ENCODE measurements at regions not wholly inside any gene's neighbourhood (a gene's known extent, or its start where the extent isn't known, plus 50 kb on each side); places are given as distances from the start of the nearest gene placed in this dataset.

- Histone ChIP-seq H3K27ac (ENCODE audit: low read depth, low read length) (no peak overlapping the region), H3K27me3 (ENCODE audit: insufficient read depth, low read length) (no peaks in the 10 kb centered on the region), H3K36me3 (ENCODE audit: insufficient read depth, low read length) (no peaks in the 10 kb centered on the region), H3K4me2 (ENCODE audit: low read length) (peak overlapping the region; percentile 24), H2AFZ (ENCODE audit: low read depth, low read length) (peak overlapping the region; percentile 30), H3K4me1 (ENCODE audit: insufficient read depth, low read length) (peaks cover 21% of the 10 kb centered on the region), H4K20me1 (ENCODE audit: insufficient read depth, low read length) (no peaks in the 10 kb centered on the region), H3K4me3 (ENCODE audit: insufficient read depth, low read depth, low read length) (no peak overlapping the region), H3K9me3 (ENCODE audit: insufficient read depth, low read depth, low read length) (no peaks in the 10 kb centered on the region), H3K79me2 (ENCODE audit: insufficient read depth, low read length) (no peaks in the 10 kb centered on the region), H3K9ac (ENCODE audit: low read length) (peak overlapping the region; percentile 27)
- Mint-ChIP-seq H3K4me1 (ENCODE audit: low read depth, unreplicated experiment) (peaks cover 2% of the 10 kb centered on the region), H3K4me3 (ENCODE audit: unreplicated experiment) (no peak overlapping the region), H3K27me3 (ENCODE audit: low read depth, unreplicated experiment) (peaks cover 5% of the 10 kb centered on the region), H3K27ac (ENCODE audit: unreplicated experiment) (peak overlapping the region; percentile 47), H3K36me3 (ENCODE audit: low read depth, unreplicated experiment) (no peaks in the 10 kb centered on the region), H3K9me3 (ENCODE audit: unreplicated experiment) (no peaks in the 10 kb centered on the region)
- no peak for TF ChIP-seq CTCF (IDR thresholded peaks at IDR 0.05; ENCODE audit: insufficient read depth, low read depth, low read length)
- no peak for TF ChIP-seq EZH2 (IDR thresholded peaks at IDR 0.05; ENCODE audit: insufficient read depth, low read length)
- no peak for DNase-seq (ENCODE audit: low read depth)
- FAIRE-seq, result peak; percentile 9
Measured at GRCh38 chr10:31754803-31755624, 173.6 kb downstream of the ARHGAP12 start.

- H2AFZ ChIP-seq (ENCODE audit: low read depth, low read length), result no peak overlapping the region
- no peaks in the 10 kb centered on the region for H3K79me2 ChIP-seq (ENCODE audit: insufficient read depth, low read length)
- H3K36me3 ChIP-seq (ENCODE audit: insufficient read depth, low read length), result no peaks in the 10 kb centered on the region
- H3K9ac ChIP-seq (ENCODE audit: low read length), result no peak overlapping the region
- H3K4me2 ChIP-seq (ENCODE audit: low read length), result no peak overlapping the region
- no peaks in the 10 kb centered on the region for H3K9me3 ChIP-seq (ENCODE audit: insufficient read depth, low read depth, low read length)
- FAIRE-seq (no peak), DNase-seq (ENCODE audit: low read depth) (no peak)
- H4K20me1 ChIP-seq (ENCODE audit: insufficient read depth, low read length), result no peaks in the 10 kb centered on the region
- Mint-ChIP-seq H3K4me1 (ENCODE audit: low read depth, unreplicated experiment) (peaks cover 2% of the 10 kb centered on the region), H3K27me3 (ENCODE audit: low read depth, unreplicated experiment) (peaks cover 5% of the 10 kb centered on the region), H3K27ac (ENCODE audit: unreplicated experiment) (no peak overlapping the region), H3K4me3 (ENCODE audit: unreplicated experiment) (no peak overlapping the region), H3K9me3 (ENCODE audit: unreplicated experiment) (no peaks in the 10 kb centered on the region), H3K36me3 (ENCODE audit: low read depth, unreplicated experiment) (no peaks in the 10 kb centered on the region)
- no peak overlapping the region for H3K27ac ChIP-seq (ENCODE audit: low read depth, low read length)
- TF ChIP-seq EZH2 (IDR thresholded peaks at IDR 0.05; ENCODE audit: insufficient read depth, low read length), result no peak
- no peak for TF ChIP-seq CTCF (IDR thresholded peaks at IDR 0.05; ENCODE audit: insufficient read depth, low read depth, low read length)
- H3K4me3 ChIP-seq (ENCODE audit: insufficient read depth, low read depth, low read length), result no peak overlapping the region
- H3K4me1 ChIP-seq (ENCODE audit: insufficient read depth, low read length), result peaks cover 29% of the 10 kb centered on the region
- H3K27me3 ChIP-seq (ENCODE audit: insufficient read depth, low read length), result no peaks in the 10 kb centered on the region
Measured at GRCh38 chr10:31753681-31754080, 174.9 kb downstream of the ARHGAP12 start.

GRCh38 chr10:31752170-31752569 is 176.5 kb downstream of the ARHGAP12 start:
- TF ChIP-seq EZH2 (IDR thresholded peaks at IDR 0.05; ENCODE audit: insufficient read depth, low read length), result no peak
- no peak for TF ChIP-seq CTCF (IDR thresholded peaks at IDR 0.05; ENCODE audit: insufficient read depth, low read depth, low read length)
- Mint-ChIP-seq H3K27me3 (ENCODE audit: low read depth, unreplicated experiment) (peaks cover 5% of the 10 kb centered on the region), H3K4me1 (ENCODE audit: low read depth, unreplicated experiment) (peaks cover 2% of the 10 kb centered on the region)

More at GRCh38 chr10:31752170-31752569, 176.5 kb downstream of the ARHGAP12 start:
- Histone ChIP-seq H3K9ac (ENCODE audit: low read length) (no peak overlapping the region), H3K36me3 (ENCODE audit: insufficient read depth, low read length) (no peaks in the 10 kb centered on the region), H3K27ac (ENCODE audit: low read depth, low read length) (no peak overlapping the region), H3K9me3 (ENCODE audit: insufficient read depth, low read depth, low read length) (no peaks in the 10 kb centered on the region), H3K4me3 (ENCODE audit: insufficient read depth, low read depth, low read length) (no peak overlapping the region), H4K20me1 (ENCODE audit: insufficient read depth, low read length) (no peaks in the 10 kb centered on the region), H3K27me3 (ENCODE audit: insufficient read depth, low read length) (no peaks in the 10 kb centered on the region), H3K4me2 (ENCODE audit: low read length) (no peak overlapping the region), H3K79me2 (ENCODE audit: insufficient read depth, low read length) (no peaks in the 10 kb centered on the region), H3K4me1 (ENCODE audit: insufficient read depth, low read length) (peaks cover 29% of the 10 kb centered on the region), H2AFZ (ENCODE audit: low read depth, low read length) (no peak overlapping the region)
- FAIRE-seq, result no peak
- H3K9me3 Mint-ChIP-seq (ENCODE audit: unreplicated experiment), result no peaks in the 10 kb centered on the region
- no peaks in the 10 kb centered on the region for H3K36me3 Mint-ChIP-seq (ENCODE audit: low read depth, unreplicated experiment)
- H3K4me3 Mint-ChIP-seq (ENCODE audit: unreplicated experiment), result no peak overlapping the region
- DNase-seq (ENCODE audit: low read depth), result no peak
- H3K27ac Mint-ChIP-seq (ENCODE audit: unreplicated experiment), result no peak overlapping the region

All from astrocyte (in vitro differentiated cells and primary cell).